ENCODE measurements at regions not wholly inside any gene's neighbourhood (a gene's known extent, or its start where the extent isn't known, plus 50 kb on each side); places are given as distances from the start of the nearest gene placed in this dataset.

GRCh38 chrX:46330981-46331380 lies 214.2 kb downstream of the ZNF674 start:
- no peak overlapping the region for H3K4me3 ChIP-seq
- no peak overlapping the region for H3K4me2 ChIP-seq (ENCODE audit: insufficient read depth, low read length)
- FAIRE-seq, result no peak
- no peak for DNase-seq (ENCODE audit: extremely low read depth in 1 of 4, low spot score in 3 of 4)
- H2AFZ ChIP-seq (ENCODE audit: low read depth, low read length), result no peak overlapping the region
- CTCF ChIA-PET (ENCODE audit: low intra/inter-chr PET ratio), result no interaction called here
- POLR2A ChIA-PET, result no interaction called here
- in situ Hi-C loops (cut with MboI), result no loop called here
- BruUV-seq (replicated peaks), result no TSS peak
- no peak overlapping the region for H3K27ac ChIP-seq (ENCODE audit: extremely low read depth, low read depth, low read length)
- intact Hi-C loops (cut with micrococcal nuclease), result no loop called here
- no peak overlapping the region for H3K9ac ChIP-seq (ENCODE audit: insufficient read depth in 1 of 2, low read depth in 2 of 2, low read length in 2 of 2)
- H3K79me2 ChIP-seq (ENCODE audit: control insufficient read depth, insufficient read depth, low read length), result no peaks in the 10 kb centered on the region
- no peak for ATAC-seq
- H3K4me1 ChIP-seq (replicated peaks in 1 of 2; ENCODE audit: control insufficient read depth in 2 of 2, insufficient read depth in 2 of 2, low read length in 2 of 2), result no peaks in the 10 kb centered on the region
- no peaks in the 10 kb centered on the region for H3K9me1 ChIP-seq (ENCODE audit: control insufficient read depth, insufficient read depth, low read length)
- no peaks in the 10 kb centered on the region for H3K27me3 ChIP-seq (ENCODE audit: control insufficient read depth in 2 of 2, insufficient read depth in 2 of 2, low read length in 2 of 2)
- no peaks in the 10 kb centered on the region for H3K9me3 ChIP-seq (replicated peaks; ENCODE audit: control insufficient read depth, insufficient read depth, low read depth, low read length)
- H3K36me3 ChIP-seq (ENCODE audit: control insufficient read depth, insufficient read depth, low read length), result no peaks in the 10 kb centered on the region
- H4K20me1 ChIP-seq (replicated peaks; ENCODE audit: control insufficient read depth, insufficient read depth, low read length), result no peaks in the 10 kb centered on the region
- TF ChIP-seq ADNP (tag; IDR thresholded peaks at IDR 0.05) (no peak), ZNF398 (CRISPR knock-in tag; IDR thresholded peaks at IDR 0.05) (no peak), MGA (IDR thresholded peaks at IDR 0.05) (no peak), ZFP36 (IDR thresholded peaks at IDR 0.05; ENCODE audit: low read depth, low read length, partially characterized antibody) (no peak), ETS2 (tag; IDR thresholded peaks at IDR 0.05; ENCODE audit: borderline replicate concordance, poor library complexity, severe bottlenecking) (no peak), ZNF695 (CRISPR knock-in tag; IDR thresholded peaks at IDR 0.05) (no peak), RBM17 (IDR thresholded peaks at IDR 0.05; ENCODE audit: borderline replicate concordance, low read depth, low read length) (no peak), ZNF75A (CRISPR knock-in tag; IDR thresholded peaks at IDR 0.05) (no peak), POLR2AphosphoS2 (IDR thresholded peaks at IDR 0.05; ENCODE audit: low read length) (no peak), SPI1 (IDR thresholded peaks at IDR 0.05; ENCODE audit: borderline replicate concordance, low read depth, low read length) (no peak), ELF2 (CRISPR knock-in tag; IDR thresholded peaks at IDR 0.05) (no peak), SMAD4 (CRISPR knock-in tag; conservative IDR thresholded peaks at IDR 0.05) (no peak)
